D721Med (cell line): ENCODE measurements at regions not wholly inside any gene's neighbourhood (a gene's known extent, or its start where the extent isn't known, plus 50 kb on each side); places are given as distances from the start of the nearest gene placed in this dataset.

Source experiments
- DNase-seq: peaks from one replicate; pipeline ENCODE4 v3.0.0; 2011; ENCODE audit warnings: low spot score; ENCODE audit not compliant: insufficient read length
- FAIRE-seq: peaks from 2 replicates; lab custom pipeline; 2011; peaks lifted over from hg19 to GRCh38; lab: Jason Lieb, UNC
- TF ChIP-seq, protein P1 (sequence below): IDR thresholded peaks from 2 replicates; pipeline ENCODE4 v1.5.1; 2012; ENCODE audit warnings: mild to moderate bottlenecking, control low read depth; ENCODE audit not compliant: insufficient read depth; ENCODE audit errors: missing control alignments

DNA sequence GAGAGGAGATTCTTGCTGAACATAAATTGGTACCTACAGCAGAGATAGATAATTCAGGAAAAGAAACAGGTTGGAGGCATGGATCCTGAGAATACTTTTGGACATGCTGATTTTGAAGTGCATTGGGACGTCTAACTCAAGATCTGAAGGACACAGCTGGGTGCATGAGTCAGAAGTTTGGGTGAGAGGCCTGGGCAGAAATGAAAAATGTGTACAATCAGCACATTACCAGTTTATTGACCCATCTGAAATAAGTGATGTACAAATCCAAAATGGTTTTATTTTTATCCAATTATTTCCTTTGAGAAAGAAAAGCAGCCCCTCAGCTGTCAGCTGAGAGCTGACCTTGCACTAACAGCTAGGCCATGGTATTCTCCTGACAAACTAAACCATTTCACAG, 975.2 kb upstream of the B3GALT2 start:
- TF ChIP-seq, protein P1, sequence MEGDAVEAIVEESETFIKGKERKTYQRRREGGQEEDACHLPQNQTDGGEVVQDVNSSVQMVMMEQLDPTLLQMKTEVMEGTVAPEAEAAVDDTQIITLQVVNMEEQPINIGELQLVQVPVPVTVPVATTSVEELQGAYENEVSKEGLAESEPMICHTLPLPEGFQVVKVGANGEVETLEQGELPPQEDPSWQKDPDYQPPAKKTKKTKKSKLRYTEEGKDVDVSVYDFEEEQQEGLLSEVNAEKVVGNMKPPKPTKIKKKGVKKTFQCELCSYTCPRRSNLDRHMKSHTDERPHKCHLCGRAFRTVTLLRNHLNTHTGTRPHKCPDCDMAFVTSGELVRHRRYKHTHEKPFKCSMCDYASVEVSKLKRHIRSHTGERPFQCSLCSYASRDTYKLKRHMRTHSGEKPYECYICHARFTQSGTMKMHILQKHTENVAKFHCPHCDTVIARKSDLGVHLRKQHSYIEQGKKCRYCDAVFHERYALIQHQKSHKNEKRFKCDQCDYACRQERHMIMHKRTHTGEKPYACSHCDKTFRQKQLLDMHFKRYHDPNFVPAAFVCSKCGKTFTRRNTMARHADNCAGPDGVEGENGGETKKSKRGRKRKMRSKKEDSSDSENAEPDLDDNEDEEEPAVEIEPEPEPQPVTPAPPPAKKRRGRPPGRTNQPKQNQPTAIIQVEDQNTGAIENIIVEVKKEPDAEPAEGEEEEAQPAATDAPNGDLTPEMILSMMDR = no peak
- FAIRE-seq (no peak), DNase-seq (no peak)

DNA sequence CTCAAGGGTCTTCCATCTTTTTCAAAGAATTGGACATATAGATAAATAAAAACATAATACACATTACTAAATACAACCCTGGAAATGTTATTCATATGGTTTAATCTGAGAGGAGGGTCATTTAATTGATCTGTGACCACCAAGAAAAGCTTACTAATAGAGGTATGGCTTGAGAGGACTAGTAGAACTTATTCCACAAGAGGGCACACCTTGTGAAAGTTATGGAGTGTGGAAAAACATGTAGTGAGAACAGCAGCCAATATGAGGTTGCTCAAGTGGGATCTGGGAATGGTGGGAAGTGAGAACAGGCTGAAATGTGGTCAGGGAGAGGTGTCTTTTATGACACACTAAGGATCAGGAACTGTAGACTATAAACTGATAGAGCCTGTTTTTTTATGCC, 973.5 kb upstream of the B3GALT2 start:
- FAIRE-seq = peak; percentile 51
- TF ChIP-seq, protein P1 = peak; percentile 6
- no peak for DNase-seq

DNA sequence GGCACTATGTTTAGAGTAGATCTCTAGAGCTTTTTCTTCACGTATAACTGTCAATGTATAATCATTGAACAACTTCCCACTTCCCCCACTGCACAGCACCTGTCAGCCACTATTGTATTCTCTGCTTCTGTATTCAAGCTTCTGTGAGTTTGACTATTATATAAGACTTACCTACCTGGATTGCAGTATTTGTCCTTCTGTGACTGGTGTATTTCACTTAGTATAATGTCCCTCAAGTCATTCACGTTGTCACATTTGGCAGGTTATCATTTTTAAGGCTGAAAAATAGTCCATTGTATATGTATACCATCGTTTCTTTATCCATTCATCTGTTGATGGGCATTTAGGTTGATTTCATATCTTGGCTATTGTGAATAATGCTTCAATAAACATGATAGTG, 969.5 kb upstream of the B3GALT2 start:
- no peak for FAIRE-seq
- no peak for DNase-seq
- TF ChIP-seq, protein P1 = no peak

DNA sequence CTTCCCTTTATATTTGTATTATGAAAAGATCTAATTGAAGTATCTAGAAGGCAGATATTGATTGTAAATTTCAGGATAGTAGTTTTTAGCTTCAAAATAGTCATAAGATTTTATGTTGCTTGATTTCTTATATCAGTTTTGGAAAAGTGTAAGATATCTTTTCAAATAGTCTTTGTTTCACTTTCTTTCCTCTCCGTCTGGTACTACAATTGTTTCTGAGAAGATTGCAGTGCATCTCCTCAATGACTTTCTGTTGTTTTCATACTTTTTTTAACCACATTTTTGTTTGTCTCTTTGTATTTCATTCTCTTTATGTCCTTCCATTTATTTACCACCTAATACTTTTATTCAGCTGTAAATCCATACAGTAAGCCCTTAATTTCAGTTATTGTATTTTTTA, 964.6 kb upstream of the B3GALT2 start:
- FAIRE-seq = peak; percentile 87
- TF ChIP-seq, protein P1 = no peak

DNA sequence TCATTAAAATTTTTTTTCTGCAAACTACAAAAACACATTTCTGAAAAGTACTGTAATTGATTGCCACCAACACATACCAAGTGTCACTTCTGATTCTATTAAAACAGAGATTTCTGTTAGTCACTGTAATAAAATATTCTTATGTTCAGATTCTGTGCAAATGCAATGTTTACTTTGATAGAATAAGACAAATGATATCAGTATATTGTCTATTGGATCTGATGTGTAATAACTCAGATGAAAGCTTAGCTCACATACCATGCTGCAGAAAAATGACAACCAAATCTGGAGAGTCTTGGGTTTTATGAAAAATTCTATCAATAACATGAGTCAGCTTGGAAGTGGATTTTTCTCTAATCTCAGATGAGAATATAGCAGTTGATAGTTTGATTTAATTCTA, 963.8 kb upstream of the B3GALT2 start:
- no peak for FAIRE-seq
- TF ChIP-seq, protein P1 = no peak
- no peak for DNase-seq

More for the DNA sequence above, 964.6 kb upstream of the B3GALT2 start:
- no peak for DNase-seq

DNA sequence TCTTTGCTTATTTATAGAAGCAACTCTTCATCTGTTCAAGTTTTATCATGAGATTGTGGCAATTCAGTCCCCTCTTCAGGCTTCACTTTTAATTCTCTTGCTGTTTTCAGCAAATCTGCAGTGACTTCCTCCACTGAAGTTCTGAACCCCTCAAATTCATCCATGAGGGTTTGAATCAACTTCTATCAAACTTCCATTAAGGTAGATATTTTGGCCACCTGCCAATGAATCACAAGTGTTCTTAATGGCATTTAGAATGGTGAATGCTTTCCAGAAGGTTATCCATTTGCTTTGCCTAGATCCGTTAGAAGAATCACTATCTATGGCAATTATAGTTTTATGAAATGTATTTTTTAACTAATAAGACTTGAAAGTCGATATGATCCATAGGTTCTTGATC, 946.7 kb upstream of the B3GALT2 start:
- DNase-seq = no peak

DNA sequence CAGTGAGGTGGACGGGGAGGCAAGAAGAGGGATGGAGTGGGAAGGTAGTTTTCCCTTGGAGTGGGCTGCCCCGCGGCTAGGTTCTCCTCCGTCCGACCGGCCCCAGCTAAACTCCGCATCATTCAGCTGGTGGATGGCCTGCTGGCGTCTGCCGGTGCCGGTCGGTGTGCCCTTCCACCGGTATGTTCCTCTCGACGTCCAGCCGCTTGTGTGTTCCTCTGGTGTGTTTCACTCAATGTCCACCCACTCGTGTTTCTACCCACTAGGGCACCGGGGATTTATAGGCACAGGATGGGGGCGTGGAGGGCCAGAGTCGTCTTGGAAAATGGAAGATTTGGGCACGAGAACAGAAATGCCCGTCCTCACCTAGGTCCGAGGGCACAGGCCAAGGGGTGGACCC, 931.7 kb upstream of the B3GALT2 start:
- FAIRE-seq (no peak), DNase-seq (no peak)
- TF ChIP-seq, protein P1 = no peak

More for the DNA sequence above, 946.7 kb upstream of the B3GALT2 start:
- TF ChIP-seq, protein P1 = no peak
- no peak for FAIRE-seq
